GM12878 (cell line): ENCODE measurements at regions not wholly inside any gene's neighbourhood (a gene's known extent, or its start where the extent isn't known, plus 50 kb on each side); places are given as distances from the start of the nearest gene placed in this dataset.

ENCODE experiments used
- ATAC-seq: fragments of 200-7000 bp; cut with Tn5 transposase; 3 replicates; pipeline ENCODE4 v1.9.1; 2020; ENCODE audit warnings: mild to moderate bottlenecking, moderate library complexity
- BruUV-seq: library from RNA; stranded (reverse); fragments of 400-500 nt; replicated peaks from 2 replicates; lab custom pipeline; 2021; lab: Mats Ljungman, UMichigan
- CTCF ChIA-PET: fragments of 300-600 bp; sonication (Branson Sonifier 250); formaldehyde crosslinking; extraction: SDS; loops from one replicate; lab custom pipeline; 2021; ENCODE audit warnings: inconsistent platforms; lab: Yijun Ruan, JAX
- POLR2A ChIA-PET: fragments of 350-600 bp; formaldehyde crosslinking; extraction: SDS; loops from one replicate; lab custom pipeline; 2021; ENCODE audit warnings: inconsistent platforms; lab: Charles Lee
- RAD21 ChIA-PET: fragments of 300-600 bp; sonication (Branson Sonifier 250); formaldehyde crosslinking; loops from one replicate; lab custom pipeline; 2023; ENCODE audit warnings: antibody characterized with exemption; ENCODE audit not compliant: unreplicated experiment; lab: Charles Lee
- SMC1A ChIA-PET: fragments of 300-600 bp; sonication (Branson Sonifier 250); formaldehyde crosslinking; loops from one replicate; lab custom pipeline; 2023; ENCODE audit not compliant: unreplicated experiment, uncharacterized antibody; lab: Charles Lee
- DNase-seq: peaks from one replicate; pipeline ENCODE4 v3.0.0-alpha.2; 2011; ENCODE audit warnings: low read depth, low spot score
- FAIRE-seq: peaks from 3 replicates; lab custom pipeline; 2011; peaks lifted over from hg19 to GRCh38; lab: Jason Lieb, UNC
- H2AFZ ChIP-seq: 2 replicates; pipeline ENCODE4 v1.6.0; 2011; ENCODE audit warnings: low read depth, low read length, control low read depth; ENCODE audit not compliant: control insufficient read depth
- H3K27ac ChIP-seq: 2 replicates; pipeline ENCODE4 v1.5.1; 2011; ENCODE audit warnings: control low read depth; ENCODE audit not compliant: control insufficient read depth, insufficient read depth
- H3K27me3 ChIP-seq, 2 experiments: replicated peaks in 1 of 2; 2 replicates each; pipeline versions ENCODE4 v1.6.0 to v1.6.1; 2011; ENCODE audit warnings: low read length in 1 of 2; ENCODE audit not compliant: control insufficient read depth in 2 of 2, insufficient read depth in 2 of 2
- H3K36me3 ChIP-seq, 2 experiments: 2 replicates each; pipeline ENCODE4 v1.5.1; 2011; ENCODE audit warnings: low read length in 1 of 2; ENCODE audit not compliant: control insufficient read depth in 2 of 2, insufficient read depth in 2 of 2
- H3K4me1 ChIP-seq: 2 replicates; pipeline ENCODE4 v1.6.1; 2011; ENCODE audit warnings: mild to moderate bottlenecking, low read length, moderate library complexity, mixed read lengths; ENCODE audit not compliant: control insufficient read depth, insufficient read depth
- H3K4me2 ChIP-seq: 2 replicates; pipeline ENCODE4 v1.6.0; 2011; ENCODE audit warnings: control low read depth; ENCODE audit not compliant: control insufficient read depth, insufficient read depth
- H3K4me3 ChIP-seq: fragments of 200-600 bp; sonication (generic); 2 replicates; pipeline ENCODE4 v1.5.1; 2016
- H3K79me2 ChIP-seq: 2 replicates; pipeline ENCODE4 v1.6.0; 2011; ENCODE audit warnings: low read length; ENCODE audit not compliant: control insufficient read depth, insufficient read depth
- H3K9ac ChIP-seq: 2 replicates; pipeline ENCODE4 v1.8.0; 2011; ENCODE audit warnings: low read length, control low read depth, mixed read lengths; ENCODE audit not compliant: control insufficient read depth, insufficient read depth
- H3K9me3 ChIP-seq: replicated peaks from 3 replicates; pipeline ENCODE4 v1.5.1; 2011; ENCODE audit warnings: mild to moderate bottlenecking, low read length; ENCODE audit not compliant: control insufficient read depth, insufficient read depth
- H4K20me1 ChIP-seq: 2 replicates; pipeline ENCODE4 v1.6.0; 2011; ENCODE audit not compliant: control insufficient read depth, insufficient read depth
- CBFB ChIP-seq: IDR thresholded peaks from 2 replicates; pipeline ENCODE4 v1.6.1; 2016; ENCODE audit warnings: antibody characterized with exemption, low read depth
- CBX3 ChIP-seq: fragments of 200-600 bp; sonication (generic); IDR thresholded peaks from 2 replicates; pipeline ENCODE4 v1.6.1; 2016; ENCODE audit warnings: low read depth, borderline replicate concordance
- CBX5 ChIP-seq: sonication (generic); IDR thresholded peaks from 2 replicates; pipeline ENCODE4 v1.6.1; 2016; ENCODE audit warnings: low read depth, moderate library complexity, mild to moderate bottlenecking, inconsistent platforms
- CUX1 ChIP-seq: IDR thresholded peaks from 2 replicates; pipeline ENCODE4 v1.6.1; 2012; ENCODE audit warnings: improper control_type of control experiment, low read depth, low read length; ENCODE audit not compliant: insufficient replicate concordance
- DPF2 ChIP-seq: fragments of 450-650 bp; IDR thresholded peaks from 2 replicates; pipeline ENCODE4 v1.6.1; 2017; ENCODE audit warnings: mild to moderate bottlenecking
- E2F8 ChIP-seq: fragments of 450-650 bp; IDR thresholded peaks from 2 replicates; pipeline ENCODE4 v1.6.1; 2018; ENCODE audit warnings: mild to moderate bottlenecking, low read depth, moderate library complexity; ENCODE audit not compliant: partially characterized antibody
- NFYA ChIP-seq: IDR thresholded peaks from 2 replicates; pipeline ENCODE4 v1.6.1; 2011; ENCODE audit warnings: low read depth, mild to moderate bottlenecking, low read length, improper control_type of control experiment, borderline replicate concordance
- NFYB ChIP-seq: IDR thresholded peaks from 2 replicates; pipeline ENCODE4 v1.6.1; 2011; ENCODE audit warnings: low read depth, mild to moderate bottlenecking, low read length, improper control_type of control experiment, moderate library complexity; ENCODE audit not compliant: insufficient read depth
- POLR2AphosphoS2 ChIP-seq: IDR thresholded peaks from 2 replicates; pipeline ENCODE4 v1.6.1; 2011; ENCODE audit warnings: low read depth, mild to moderate bottlenecking, low read length, improper control_type of control experiment, moderate library complexity
- SMC3 ChIP-seq: IDR thresholded peaks from 2 replicates; pipeline ENCODE4 v1.6.1; 2011; ENCODE audit warnings: low read length, improper control_type of control experiment, borderline replicate concordance
- WRNIP1 ChIP-seq: IDR thresholded peaks from 2 replicates; pipeline ENCODE4 v1.6.1; 2011; ENCODE audit warnings: low read depth, low read length, improper control_type of control experiment, borderline replicate concordance
- ZNF207 ChIP-seq: fragments of 450-650 bp; IDR thresholded peaks from 2 replicates; pipeline ENCODE4 v1.6.1; 2014; ENCODE audit warnings: antibody characterized with exemption, mild to moderate bottlenecking, borderline replicate concordance
- ZSCAN29 ChIP-seq: fragments of 450-650 bp; IDR thresholded peaks from 2 replicates; pipeline ENCODE4 v1.6.1; 2017; ENCODE audit warnings: mild to moderate bottlenecking, moderate library complexity
- whole genome bisulfite sequencing: methylation state at CpG from one replicate; pipeline ENCODE4 v1.1.6; 2016; ENCODE audit warnings: low lambda C conversion rate; ENCODE audit not compliant: insufficient replicate concordance, insufficient coverage; ENCODE audit errors: missing lambda C conversion rate; 5-methylcytosine and 5-hydroxymethylcytosine counted together
- in situ Hi-C: fragments of 300-500 bp; cut with MboI; formaldehyde crosslinking; loops from 9 replicates; pipeline ENCODE4 v1.14.3; 2018; ENCODE audit warnings: mixed read lengths
- intact Hi-C: fragments of 100-400 bp; cut with micrococcal nuclease; formaldehyde crosslinking; loops from one replicate; pipeline ENCODE4 v1.14.2; 2022; ENCODE audit not compliant: unreplicated experiment

- TF ChIP-seq E2F8 (no peak), CBFB (no peak), SMC3 (no peak), NFYA (no peak), WRNIP1 (no peak), CBX5 (no peak), POLR2AphosphoS2 (no peak)
- TF ChIP-seq, all 136 proteins: peak for 0
These were observed 179.0 kb upstream of the CDH9 start (continued) for GRCh38 chr5:27217155-27217956.

- intact Hi-C loops, result no loop called here
- ChIA-PET POLR2A (no interaction called here), CTCF (no interaction called here), RAD21 (no interaction called here), SMC1A (no interaction called here)
- DNase-seq, result no peak
- Histone ChIP-seq H3K79me2 (no peaks in the 10 kb centered on the region), H3K9me3 (no peaks in the 10 kb centered on the region), H3K9ac (no peak overlapping the region), H4K20me1 (no peaks in the 10 kb centered on the region), H3K27me3 (no peaks in the 10 kb centered on the region), H3K36me3 (no peaks in the 10 kb centered on the region), H2AFZ (no peak overlapping the region), H3K4me2 (no peak overlapping the region), H3K4me1 (no peaks in the 10 kb centered on the region), H3K4me3 (no peak overlapping the region), H3K27ac (no peak overlapping the region)
- ATAC-seq, result no peak
- WGBS, result 20% methylated on average over 3 of the region's 3 CpGs
- no TSS peak for BruUV-seq
- no peak for FAIRE-seq
- in situ Hi-C loops, result no loop called here
- TF ChIP-seq NFYB (no peak), DPF2 (no peak), ZSCAN29 (no peak), CBX3 (no peak), CUX1 (no peak), ZNF207 (no peak)
These were observed 178.1 kb upstream of the CDH9 start for GRCh38 chr5:27216367-27216950.
